ENCODE measurements at regions not wholly inside any gene's neighbourhood (a gene's known extent, or its start where the extent isn't known, plus 50 kb on each side); places are given as distances from the start of the nearest gene placed in this dataset.

- TF ChIP-seq CTCF (IDR thresholded peaks at IDR 0.05), result no peak
- no peak for TF ChIP-seq POLR2A (IDR thresholded peaks at IDR 0.05)
These were observed 274.2 kb downstream of the TMEM167A start for GRCh38 chr5:82802954-82803353.

Measured in body of pancreas (tissue), 4 donors.